ENCODE measurements at regions not wholly inside any gene's neighbourhood (a gene's known extent, or its start where the extent isn't known, plus 50 kb on each side); places are given as distances from the start of the nearest gene placed in this dataset.

DNA sequence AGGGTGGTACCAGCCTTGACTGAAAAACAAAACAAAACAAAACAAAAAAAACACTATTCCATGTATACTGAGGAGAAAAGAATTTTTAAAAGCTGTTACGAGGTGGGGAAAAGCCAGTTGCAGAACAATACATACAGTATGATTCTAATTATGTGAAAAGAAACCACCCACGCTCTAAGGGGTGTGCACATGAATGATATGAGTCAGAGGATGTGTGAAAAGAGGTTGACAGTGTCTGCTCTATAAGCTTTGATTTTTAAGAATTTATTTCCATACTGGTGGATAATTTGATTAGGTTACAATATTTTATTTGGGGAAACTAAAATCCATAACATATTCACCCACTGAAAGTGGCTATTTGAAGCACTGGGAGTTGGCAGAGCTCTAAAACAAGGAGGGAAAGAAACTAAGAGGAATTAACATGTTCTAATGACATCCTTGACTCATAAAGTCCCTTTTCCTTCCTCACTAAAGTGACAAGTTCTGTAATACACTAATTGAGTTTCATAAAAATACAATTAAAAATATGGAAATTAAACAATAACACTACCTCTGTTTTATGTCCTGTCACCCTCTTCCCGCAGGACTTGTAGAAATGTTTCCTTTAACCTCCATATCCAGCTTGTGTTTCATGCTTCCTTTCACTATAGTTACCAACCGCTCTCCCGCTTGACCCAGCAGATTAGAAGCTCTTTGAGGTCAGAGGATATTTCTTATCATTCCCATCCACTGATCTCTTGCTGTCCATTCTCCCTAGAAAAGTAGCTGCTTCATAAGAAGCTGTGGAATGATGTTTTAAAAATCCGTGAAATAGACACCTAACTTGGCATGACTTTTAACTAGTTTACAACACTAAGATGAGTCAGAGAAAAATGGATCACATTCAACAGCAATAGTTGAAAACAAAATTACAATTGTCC, 118.6 kb upstream of the CCDC28A start:
- no peak overlapping the region for H3K27ac ChIP-seq (ENCODE audit: extremely low read length, insufficient read depth, low read length)
- BruUV-seq (replicated peaks): no TSS peak
- H3K27me3 ChIP-seq (ENCODE audit: control insufficient read depth in 1 of 2, insufficient read depth in 2 of 2, low read length in 2 of 2): no peaks in the 10 kb centered on the region
- in situ Hi-C loops (cut with HindIII; ENCODE audit: extremely low pct_ligation_motif_present, low pct_unique_long_range_greater_than_20kb): no loop called here
- no peak overlapping the region for H2AFZ ChIP-seq (ENCODE audit: low read length)
- no peaks in the 10 kb centered on the region for H3K79me2 ChIP-seq (ENCODE audit: insufficient read depth, low read length)
- no peaks in the 10 kb centered on the region for H3K36me3 ChIP-seq (replicated peaks in 1 of 2; ENCODE audit: control insufficient read depth in 1 of 2, insufficient read depth in 2 of 2, low read length in 2 of 2)
- no peak overlapping the region for H3K4me3 ChIP-seq (replicated peaks in 1 of 3; ENCODE audit: insufficient read depth in 1 of 3, low read depth in 2 of 3, low read length in 3 of 3)
- ATAC-seq: no peak
- H4K20me1 ChIP-seq (ENCODE audit: insufficient read depth, low read length): no peaks in the 10 kb centered on the region
- no peak overlapping the region for H3K4me2 ChIP-seq (ENCODE audit: low read depth, low read length)
- 92% methylated on average over 6 of the region's 6 CpGs for WGBS (ENCODE audit: low lambda C conversion rate)
- no peak overlapping the region for H3K9ac ChIP-seq (ENCODE audit: insufficient read depth, low read depth, low read length)
- FAIRE-seq: peak; percentile 21
- CTCF ChIA-PET (ENCODE audit: low intra/inter-chr PET ratio, low total read pairs): no interaction called here
- H3K9me3 ChIP-seq (ENCODE audit: low read length): no peaks in the 10 kb centered on the region
- POLR2A ChIA-PET: no interaction called here
- intact Hi-C loops (cut with micrococcal nuclease; ENCODE audit: unreplicated experiment): no loop called here
- DNase-seq (ENCODE audit: low spot score): no peak
- no peak for TF ChIP-seq SIN3A (IDR thresholded peaks at IDR 0.05; ENCODE audit: borderline replicate concordance, low read depth, low read length)
- no peak for TF ChIP-seq POLR2G (IDR thresholded peaks at IDR 0.05; ENCODE audit: low read depth, low read length)
- TF ChIP-seq MAFK (conservative IDR thresholded peaks at IDR 0.05 in 1 of 2, IDR thresholded peaks at IDR 0.05 in 1 of 2; ENCODE audit: low read length in 2 of 2): no peak
- TF ChIP-seq EEA1 (CRISPR knock-in tag; IDR thresholded peaks at IDR 0.05; ENCODE audit: borderline replicate concordance): no peak
- no peak for TF ChIP-seq ZNF687 (CRISPR knock-in tag; IDR thresholded peaks at IDR 0.05)
- TF ChIP-seq, protein P1, sequence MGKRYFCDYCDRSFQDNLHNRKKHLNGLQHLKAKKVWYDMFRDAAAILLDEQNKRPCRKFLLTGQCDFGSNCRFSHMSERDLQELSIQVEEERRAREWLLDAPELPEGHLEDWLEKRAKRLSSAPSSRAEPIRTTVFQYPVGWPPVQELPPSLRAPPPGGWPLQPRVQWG (CRISPR knock-in tag; IDR thresholded peaks at IDR 0.05; ENCODE audit: borderline replicate concordance, low read depth): no peak
- no peak for TF ChIP-seq ZNF367 (CRISPR knock-in tag; IDR thresholded peaks at IDR 0.05; ENCODE audit: borderline replicate concordance)
- TF ChIP-seq, protein P2, sequence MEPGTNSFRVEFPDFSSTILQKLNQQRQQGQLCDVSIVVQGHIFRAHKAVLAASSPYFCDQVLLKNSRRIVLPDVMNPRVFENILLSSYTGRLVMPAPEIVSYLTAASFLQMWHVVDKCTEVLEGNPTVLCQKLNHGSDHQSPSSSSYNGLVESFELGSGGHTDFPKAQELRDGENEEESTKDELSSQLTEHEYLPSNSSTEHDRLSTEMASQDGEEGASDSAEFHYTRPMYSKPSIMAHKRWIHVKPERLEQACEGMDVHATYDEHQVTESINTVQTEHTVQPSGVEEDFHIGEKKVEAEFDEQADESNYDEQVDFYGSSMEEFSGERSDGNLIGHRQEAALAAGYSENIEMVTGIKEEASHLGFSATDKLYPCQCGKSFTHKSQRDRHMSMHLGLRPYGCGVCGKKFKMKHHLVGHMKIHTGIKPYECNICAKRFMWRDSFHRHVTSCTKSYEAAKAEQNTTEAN (CRISPR knock-in tag; conservative IDR thresholded peaks at IDR 0.05): no peak
- H3K4me1 ChIP-seq (ENCODE audit: insufficient read depth, low read length): no peaks in the 10 kb centered on the region
